ENCODE measurements at regions not wholly inside any gene's neighbourhood (a gene's known extent, or its start where the extent isn't known, plus 50 kb on each side); places are given as distances from the start of the nearest gene placed in this dataset.

DNA sequence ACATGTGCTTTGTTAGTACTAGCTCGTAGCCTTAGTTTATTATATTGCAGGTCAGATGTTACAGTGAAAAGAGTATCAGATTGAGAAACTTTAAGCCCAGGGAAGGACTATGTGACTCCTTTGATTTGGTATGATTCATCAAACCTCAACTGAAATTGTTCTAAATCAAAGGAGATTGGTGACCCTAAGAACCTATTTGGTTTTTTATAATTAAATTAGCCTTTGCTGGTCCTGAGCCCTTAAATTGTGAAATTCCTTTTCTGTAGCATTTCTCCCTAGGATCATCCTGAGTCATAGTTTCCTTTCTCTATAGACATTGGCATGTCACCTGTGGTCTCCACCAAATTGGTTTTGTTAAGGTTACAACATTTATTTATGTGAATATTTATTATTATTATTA lies 89.7 kb downstream of the POLR1F start:
- Mint-ChIP-seq H3K4me3 (no peak overlapping the region), H3K27ac (peak overlapping the region in 1 of 3 experiments; percentile 71; a peak in 1 of 7 replicates), H3K4me1 (no peaks in the 10 kb centered on the region), H3K9me3 (no peaks in the 10 kb centered on the region), H3K27me3 (ENCODE audit: low read depth) (no peaks in the 10 kb centered on the region; the same call in 1 of the 2 replicates), H3K36me3 (ENCODE audit: insufficient read depth in 1 of 3, low read depth in 3 of 3) (no peaks in the 10 kb centered on the region)
- no peak overlapping the region for H3K9ac ChIP-seq (ENCODE audit: extremely low read depth, insufficient read length, low read length)
- no peaks in the 10 kb centered on the region for H3K9me3 ChIP-seq (ENCODE audit: control insufficient read depth, low read depth, low read length)
- no peak for DNase-seq
- H4K8ac ChIP-seq (replicated peaks; ENCODE audit: insufficient read length, low read depth, low read length) = no peak overlapping the region
- H3T11ph ChIP-seq (ENCODE audit: low read length) = no peak overlapping the region
- H4K91ac ChIP-seq (ENCODE audit: insufficient read length, low read depth, low read length) = no peak overlapping the region
- no peak overlapping the region for H2AK5ac ChIP-seq (ENCODE audit: insufficient read length, low read length)
- no peaks in the 10 kb centered on the region for H3K23me2 ChIP-seq (ENCODE audit: insufficient read length, low read depth, low read length, poor library complexity, severe bottlenecking)
- H2BK120ac ChIP-seq (ENCODE audit: low read depth, low read length, poor library complexity, severe bottlenecking) = no peak overlapping the region
- no peak for TF ChIP-seq CTCF (conservative IDR thresholded peaks at IDR 0.05)
- H2BK5ac ChIP-seq (ENCODE audit: insufficient read length, low read length) = no peak overlapping the region
- no peak overlapping the region for H3K14ac ChIP-seq (ENCODE audit: insufficient read depth, low read length)
- H3K4me2 ChIP-seq (ENCODE audit: insufficient read depth, insufficient read length, low read length) = no peak overlapping the region
- H3K56ac ChIP-seq (ENCODE audit: insufficient read length, low read depth, low read length) = no peak overlapping the region
- H2AFZ ChIP-seq (ENCODE audit: low read length) = no peak overlapping the region
- no CpG with 5 or more reads among the region's 1 CpG for WGBS (ENCODE audit: extremely low coverage, insufficient read length, low lambda C conversion rate)
- H3K79me1 ChIP-seq (ENCODE audit: insufficient read depth, low read depth, low read length, poor library complexity, severe bottlenecking) = no peaks in the 10 kb centered on the region
- no peaks in the 10 kb centered on the region for H3K4me1 ChIP-seq (ENCODE audit: insufficient read depth, low read length)
- H3K18ac ChIP-seq (ENCODE audit: insufficient read length, low read depth, low read length) = no peak overlapping the region
- H3K79me2 ChIP-seq (ENCODE audit: insufficient read depth, low read length) = no peaks in the 10 kb centered on the region
- no peak overlapping the region for H2BK15ac ChIP-seq (ENCODE audit: low read depth, low read length)
- no peaks in the 10 kb centered on the region for H4K20me1 ChIP-seq (ENCODE audit: control insufficient read depth, insufficient read depth, insufficient read length)
- no peaks in the 10 kb centered on the region for H3K27me3 ChIP-seq (ENCODE audit: insufficient read depth, low read length)
- H3K27ac ChIP-seq (ENCODE audit: insufficient read length, low read depth, low read length) = no peak overlapping the region
- no peak overlapping the region for H3K4ac ChIP-seq (ENCODE audit: low read depth, low read length)
- no peak overlapping the region for H3K23ac ChIP-seq (ENCODE audit: insufficient read length, low read depth, low read length)
- no peak overlapping the region for H2BK12ac ChIP-seq (ENCODE audit: insufficient read length, low read depth, low read length)
- H4K5ac ChIP-seq (ENCODE audit: insufficient read length, low read depth, low read length) = no peak overlapping the region
- H2BK20ac ChIP-seq (ENCODE audit: low read depth, low read length, poor library complexity, severe bottlenecking) = no peak overlapping the region
